Nephron (organoid): ENCODE measurements at regions not wholly inside any gene's neighbourhood (a gene's known extent, or its start where the extent isn't known, plus 50 kb on each side); places are given as distances from the start of the nearest gene placed in this dataset.

Source experiments
- H3K27ac Mint-ChIP-seq, 3 experiments: 2 replicates each; pipeline ENCODE4 v1.8.0; 2020; ENCODE audit warnings: mixed read lengths in 3 of 3, mild to moderate bottlenecking in 2 of 3, moderate library complexity in 1 of 3
- H3K27me3 Mint-ChIP-seq: 2 replicates; pipeline ENCODE4 v1.8.0; 2021; ENCODE audit warnings: low read depth, mild to moderate bottlenecking, moderate library complexity, mixed read lengths
- H3K36me3 Mint-ChIP-seq: 2 replicates; pipeline ENCODE4 v1.8.0; 2020; ENCODE audit warnings: low read depth, mixed read lengths
- H3K4me1 Mint-ChIP-seq: 2 replicates; pipeline ENCODE4 v1.8.0; 2020; ENCODE audit warnings: mixed read lengths
- H3K4me3 Mint-ChIP-seq, 3 experiments: 2 replicates each; pipeline ENCODE4 v1.8.0; 2020; ENCODE audit warnings: mild to moderate bottlenecking in 3 of 3, mixed read lengths in 3 of 3, moderate library complexity in 2 of 3
- H3K9me3 Mint-ChIP-seq: 2 replicates; pipeline ENCODE4 v1.8.0; 2020; ENCODE audit warnings: mixed read lengths
- TF ChIP-seq, protein P1 (sequence below), 3 experiments: fragments of 200-600 bp; sonication (generic); IDR thresholded peaks; one replicate each; pipeline ENCODE4 v1.5.0; 2021; ENCODE audit warnings: antibody characterized with exemption in 3 of 3; ENCODE audit not compliant: unreplicated experiment in 3 of 3

DNA sequence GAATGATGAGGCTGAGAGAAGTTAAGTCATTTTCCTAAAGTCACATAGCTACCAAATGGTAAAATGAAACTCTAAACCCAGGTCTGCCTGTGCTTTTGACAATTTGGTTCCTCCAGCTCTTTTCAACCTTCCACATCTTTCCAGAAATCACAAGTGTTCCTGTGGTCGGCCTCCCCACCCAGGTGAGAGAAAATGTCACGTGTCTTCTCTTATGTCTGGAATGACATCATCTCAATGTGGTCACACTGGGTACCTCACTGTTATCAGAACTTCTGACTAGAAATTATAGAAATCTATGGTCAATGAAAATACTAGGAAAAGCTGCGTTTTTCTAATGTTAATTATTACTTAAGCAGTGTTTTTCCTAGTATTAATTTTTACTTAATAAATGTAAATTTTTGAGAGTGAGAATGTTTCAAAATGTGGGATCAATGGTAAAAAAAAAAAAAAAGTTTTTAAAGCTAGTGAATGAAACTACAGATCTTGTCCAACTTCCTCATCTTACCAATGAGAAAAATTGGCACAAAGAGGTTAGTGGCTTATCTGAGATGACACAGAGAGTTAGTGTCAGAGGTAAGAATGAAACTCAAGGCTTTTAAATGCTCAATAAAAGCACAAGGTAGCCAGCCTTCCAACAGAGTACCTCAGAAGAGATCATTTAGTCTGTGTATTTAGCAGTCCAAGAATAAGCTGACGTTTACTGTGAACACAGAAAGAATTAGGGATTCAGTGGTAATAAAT is 228.7 kb upstream of the NR4A3 start:
- no peaks in the 10 kb centered on the region for H3K4me1 Mint-ChIP-seq
- no peak overlapping the region for H3K4me3 Mint-ChIP-seq
- H3K9me3 Mint-ChIP-seq = no peaks in the 10 kb centered on the region
- H3K27me3 Mint-ChIP-seq = no peaks in the 10 kb centered on the region
- H3K36me3 Mint-ChIP-seq = no peaks in the 10 kb centered on the region
- TF ChIP-seq, protein P1, sequence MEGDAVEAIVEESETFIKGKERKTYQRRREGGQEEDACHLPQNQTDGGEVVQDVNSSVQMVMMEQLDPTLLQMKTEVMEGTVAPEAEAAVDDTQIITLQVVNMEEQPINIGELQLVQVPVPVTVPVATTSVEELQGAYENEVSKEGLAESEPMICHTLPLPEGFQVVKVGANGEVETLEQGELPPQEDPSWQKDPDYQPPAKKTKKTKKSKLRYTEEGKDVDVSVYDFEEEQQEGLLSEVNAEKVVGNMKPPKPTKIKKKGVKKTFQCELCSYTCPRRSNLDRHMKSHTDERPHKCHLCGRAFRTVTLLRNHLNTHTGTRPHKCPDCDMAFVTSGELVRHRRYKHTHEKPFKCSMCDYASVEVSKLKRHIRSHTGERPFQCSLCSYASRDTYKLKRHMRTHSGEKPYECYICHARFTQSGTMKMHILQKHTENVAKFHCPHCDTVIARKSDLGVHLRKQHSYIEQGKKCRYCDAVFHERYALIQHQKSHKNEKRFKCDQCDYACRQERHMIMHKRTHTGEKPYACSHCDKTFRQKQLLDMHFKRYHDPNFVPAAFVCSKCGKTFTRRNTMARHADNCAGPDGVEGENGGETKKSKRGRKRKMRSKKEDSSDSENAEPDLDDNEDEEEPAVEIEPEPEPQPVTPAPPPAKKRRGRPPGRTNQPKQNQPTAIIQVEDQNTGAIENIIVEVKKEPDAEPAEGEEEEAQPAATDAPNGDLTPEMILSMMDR (IDR thresholded peaks at IDR 0.05; ENCODE audit: unreplicated experiment in 3 of 3) = no peak
- no peak overlapping the region for H3K27ac Mint-ChIP-seq

GRCh38 chr9:99593610-99594009 is 228.1 kb upstream of the NR4A3 start:
- no peaks in the 10 kb centered on the region for H3K9me3 Mint-ChIP-seq
- H3K27me3 Mint-ChIP-seq = no peaks in the 10 kb centered on the region
- TF ChIP-seq, protein P1 (IDR thresholded peaks at IDR 0.05; ENCODE audit: unreplicated experiment in 3 of 3) = no peak
- H3K27ac Mint-ChIP-seq = no peak overlapping the region
- no peak overlapping the region for H3K4me3 Mint-ChIP-seq
- H3K36me3 Mint-ChIP-seq = no peaks in the 10 kb centered on the region
- no peaks in the 10 kb centered on the region for H3K4me1 Mint-ChIP-seq

DNA sequence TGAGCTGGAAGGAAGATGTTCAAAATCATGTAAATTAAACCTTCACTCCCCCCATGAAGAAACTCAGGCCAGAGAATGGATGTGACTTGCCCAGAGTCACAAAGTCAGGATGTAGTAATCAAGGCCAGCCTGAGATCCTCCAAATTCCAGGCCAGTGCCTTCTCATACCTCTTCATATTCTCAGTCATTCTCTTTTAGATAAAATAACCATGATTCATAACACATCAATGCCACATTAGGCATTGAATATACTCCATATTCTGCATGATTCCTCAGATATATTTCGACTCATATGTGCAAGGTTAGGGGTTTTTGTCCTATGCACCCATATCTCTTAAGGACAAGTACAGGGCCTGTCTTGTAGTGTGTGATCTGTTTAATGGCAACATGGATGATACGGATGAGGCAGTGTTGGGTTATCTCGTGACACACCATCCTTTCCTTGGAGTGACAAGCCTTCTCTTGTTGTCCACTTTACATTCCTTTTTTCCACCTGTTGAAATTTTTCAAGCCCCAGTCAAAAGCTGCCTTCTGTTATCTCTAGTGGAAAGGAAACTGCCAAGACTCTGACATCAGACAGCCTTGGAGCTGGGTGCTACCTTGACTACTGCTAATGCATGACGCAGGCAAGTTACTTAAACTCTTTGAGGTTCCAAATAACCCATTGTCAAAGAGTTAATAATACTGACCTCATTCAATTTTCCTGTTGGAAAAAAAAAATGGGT is 227.5 kb upstream of the NR4A3 start:
- H3K27me3 Mint-ChIP-seq = no peaks in the 10 kb centered on the region

GRCh38 chr9:99595796-99596195 is 225.9 kb upstream of the NR4A3 start:
- Mint-ChIP-seq H3K4me1 (no peaks in the 10 kb centered on the region), H3K4me3 (no peak overlapping the region)

More for the DNA sequence above, 227.5 kb upstream of the NR4A3 start:
- H3K36me3 Mint-ChIP-seq = no peaks in the 10 kb centered on the region
- H3K4me3 Mint-ChIP-seq = no peak overlapping the region
- no peaks in the 10 kb centered on the region for H3K4me1 Mint-ChIP-seq
- no peak overlapping the region for H3K27ac Mint-ChIP-seq
- H3K9me3 Mint-ChIP-seq = no peaks in the 10 kb centered on the region
- TF ChIP-seq, protein P1 (IDR thresholded peaks at IDR 0.05; ENCODE audit: unreplicated experiment in 3 of 3) = no peak

GRCh38 chr9:99601571-99602111 is 220.0 kb upstream of the NR4A3 start:
- H3K27me3 Mint-ChIP-seq = no peaks in the 10 kb centered on the region
- H3K9me3 Mint-ChIP-seq = no peaks in the 10 kb centered on the region
- H3K4me1 Mint-ChIP-seq = peaks cover 28% of the 10 kb centered on the region
- H3K27ac Mint-ChIP-seq = peak overlapping the region; percentile 86 to 96 (median 95)
- no peak overlapping the region for H3K4me3 Mint-ChIP-seq
- no peaks in the 10 kb centered on the region for H3K36me3 Mint-ChIP-seq
- TF ChIP-seq, protein P1 (IDR thresholded peaks at IDR 0.05; ENCODE audit: unreplicated experiment in 3 of 3) = no peak

More at GRCh38 chr9:99595796-99596195, 225.9 kb upstream of the NR4A3 start:
- no peaks in the 10 kb centered on the region for H3K9me3 Mint-ChIP-seq
- H3K27ac Mint-ChIP-seq = no peak overlapping the region
- TF ChIP-seq, protein P1 (IDR thresholded peaks at IDR 0.05; ENCODE audit: unreplicated experiment in 3 of 3) = no peak
- H3K36me3 Mint-ChIP-seq = no peaks in the 10 kb centered on the region
- H3K27me3 Mint-ChIP-seq = no peaks in the 10 kb centered on the region
